Naive thymus-derived CD4-positive, alpha-beta T cell (primary cell): ENCODE measurements at regions not wholly inside any gene's neighbourhood (a gene's known extent, or its start where the extent isn't known, plus 50 kb on each side); places are given as distances from the start of the nearest gene placed in this dataset.

ENCODE experiments used
- ATAC-seq: fragments of 150-1000 bp; cut with Tn5 transposase; 2 replicates; pipeline ENCODE4 v1.10.0; 2021; ENCODE audit warnings: mild to moderate bottlenecking, moderate library complexity
- CTCF ChIA-PET: fragments of 350-600 bp; sonication (Branson Sonifier 250); formaldehyde crosslinking; loops from one replicate; lab custom pipeline; 2021; ENCODE audit warnings: antibody characterized with exemption; lab: Charles Lee
- POLR2A ChIA-PET: fragments of 350-600 bp; sonication (Branson Sonifier 250); formaldehyde crosslinking; loops from one replicate; lab custom pipeline; 2021; ENCODE audit warnings: antibody characterized with exemption, inconsistent platforms; lab: Charles Lee
- DNase-seq, 9 donors: peaks; one replicate each; pipeline versions ENCODE4 v3.0.0 to v3.0.0-alpha.2; 2020 to 2022; ENCODE audit warnings: mixed read lengths in 1 of 9
- H3K27ac ChIP-seq: one replicate; pipeline ENCODE4 v1.7.0; 2013; ENCODE audit warnings: mild to moderate bottlenecking, low read depth, low read length, moderate library complexity
- H3K27me3 ChIP-seq, 2 donors: one replicate each; pipeline ENCODE4 v1.7.0; 2013; ENCODE audit warnings: low read length in 2 of 2, mild to moderate bottlenecking in 2 of 2, moderate library complexity in 2 of 2; ENCODE audit not compliant: control insufficient read depth in 2 of 2, insufficient read depth in 2 of 2
- H3K36me3 ChIP-seq, 3 experiments: 1 replicate in 2 of 3; 2 replicates in 1 of 3; pipeline ENCODE4 v1.7.0; 2013; ENCODE audit warnings: low read length in 3 of 3, mild to moderate bottlenecking in 3 of 3, moderate library complexity in 1 of 3; ENCODE audit not compliant: insufficient read depth in 3 of 3, control insufficient read depth in 2 of 3
- H3K4me1 ChIP-seq, 2 donors: one replicate each; pipeline ENCODE4 v1.7.0; 2013; ENCODE audit warnings: low read length in 2 of 2, mild to moderate bottlenecking in 2 of 2, moderate library complexity in 1 of 2; ENCODE audit not compliant: control insufficient read depth in 2 of 2, insufficient read depth in 2 of 2
- H3K4me3 ChIP-seq: 2 replicates; pipeline ENCODE4 v1.7.0; 2013; ENCODE audit warnings: mild to moderate bottlenecking, low read length
- H3K9me3 ChIP-seq, 3 experiments: 1 replicate in 2 of 3; 2 replicates in 1 of 3; pipeline ENCODE4 v1.7.0; 2013; ENCODE audit warnings: low read length in 3 of 3; ENCODE audit not compliant: control insufficient read depth in 2 of 3
- H3K27ac Mint-ChIP-seq, 9 donors: one replicate each; pipeline ENCODE4 v1.8.0; 2020 to 2022; ENCODE audit warnings: mixed read lengths in 9 of 9, mild to moderate bottlenecking in 8 of 9, moderate library complexity in 5 of 9, inconsistent platforms in 2 of 9
- H3K27me3 Mint-ChIP-seq, 5 donors: one replicate each; pipeline ENCODE4 v1.8.0; 2021 to 2022; ENCODE audit warnings: mixed read lengths in 5 of 5, mild to moderate bottlenecking in 1 of 5
- H3K36me3 Mint-ChIP-seq, 5 donors: one replicate each; pipeline ENCODE4 v1.8.0; 2020 to 2022; ENCODE audit warnings: mixed read lengths in 5 of 5, mild to moderate bottlenecking in 3 of 5, inconsistent platforms in 1 of 5
- H3K4me1 Mint-ChIP-seq, 7 donors: one replicate each; pipeline ENCODE4 v1.8.0; 2020 to 2022; ENCODE audit warnings: mixed read lengths in 7 of 7, mild to moderate bottlenecking in 3 of 7, inconsistent platforms in 1 of 7
- H3K4me3 Mint-ChIP-seq, 10 donors: one replicate each; pipeline ENCODE4 v1.8.0; 2020 to 2022; ENCODE audit warnings: mild to moderate bottlenecking in 10 of 10, mixed read lengths in 10 of 10, moderate library complexity in 6 of 10, inconsistent platforms in 2 of 10
- H3K9me3 Mint-ChIP-seq, 11 donors: one replicate each; pipeline ENCODE4 v1.8.0; 2020 to 2022; ENCODE audit warnings: mixed read lengths in 11 of 11, mild to moderate bottlenecking in 4 of 11, inconsistent platforms in 1 of 11, moderate library complexity in 1 of 11
- intact Hi-C, 2 donors: fragments of 100-400 bp; cut with micrococcal nuclease; formaldehyde crosslinking; loops; one replicate each; pipeline ENCODE4 v1.15.1; 2023

DNA sequence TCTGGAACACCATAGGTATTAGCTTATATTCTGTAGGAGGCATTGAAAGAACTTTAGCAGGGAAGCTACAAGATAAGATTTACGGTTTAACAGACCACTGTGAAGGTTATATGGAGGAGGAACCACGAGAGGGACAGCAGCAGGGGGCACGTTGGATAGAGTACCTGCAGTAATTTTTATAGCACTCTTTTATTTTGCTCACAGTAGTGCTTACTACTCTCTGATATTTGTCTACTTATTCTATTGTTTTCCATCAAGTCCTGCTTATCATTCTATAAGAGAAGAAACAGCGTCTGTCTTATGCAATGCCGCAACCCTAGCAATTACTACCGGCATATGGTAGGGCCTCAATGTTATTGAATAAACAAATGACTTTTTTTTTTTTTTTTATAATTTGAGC is 122.5 kb downstream of the PCDH7 start:
- ChIA-PET CTCF (no interaction called here), POLR2A (no interaction called here)
- Mint-ChIP-seq H3K27ac (no peak overlapping the region), H3K36me3 (no peaks in the 10 kb centered on the region), H3K9me3 (peaks cover 0 to 6% (median 0%) of the 10 kb centered on the region in 11 donors), H3K27me3 (no peaks in the 10 kb centered on the region), H3K4me3 (no peak overlapping the region), H3K4me1 (no peaks in the 10 kb centered on the region)
- H3K4me1 ChIP-seq: no peaks in the 10 kb centered on the region
- no peak for ATAC-seq
- intact Hi-C loops: no loop called here
- H3K9me3 ChIP-seq: no peaks in the 10 kb centered on the region
- DNase-seq: no peak
- H3K27ac ChIP-seq: no peak overlapping the region
- H3K4me3 ChIP-seq: no peak overlapping the region
- no peaks in the 10 kb centered on the region for H3K27me3 ChIP-seq
- no peaks in the 10 kb centered on the region for H3K36me3 ChIP-seq

DNA sequence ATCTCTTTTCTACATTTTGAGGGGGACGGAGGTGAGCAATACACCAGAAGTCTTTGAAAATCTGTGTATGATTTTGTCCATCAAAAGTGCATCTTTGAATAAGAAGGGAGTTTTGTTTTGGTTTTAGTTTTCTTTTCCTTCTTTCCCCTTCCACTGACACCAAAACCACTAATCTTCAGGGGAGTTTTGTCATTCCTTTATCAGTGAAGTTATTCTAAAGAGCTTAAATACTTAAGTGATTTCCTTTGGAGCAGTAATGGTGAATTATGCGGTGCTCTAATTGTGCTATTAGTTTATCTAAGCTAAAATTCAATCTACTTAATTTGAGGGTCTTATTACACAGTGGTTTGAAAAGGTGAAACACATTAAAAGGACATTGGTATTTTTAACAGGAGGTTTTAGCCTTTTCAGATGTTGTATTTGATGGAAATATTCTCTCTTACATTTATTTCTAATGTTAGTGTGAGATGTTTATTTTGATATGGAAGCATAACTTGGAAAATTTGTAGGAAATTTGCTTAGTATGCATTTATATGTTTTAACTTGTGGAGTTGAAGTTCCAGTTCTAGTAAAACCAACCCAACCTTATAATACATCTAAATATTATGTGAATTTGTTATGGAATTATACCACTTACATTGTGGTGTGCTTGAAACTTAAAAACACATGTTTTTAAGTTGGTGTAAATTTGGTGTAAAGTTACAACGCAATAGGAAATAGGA is 124.9 kb downstream of the PCDH7 start:
- DNase-seq (no peak), ATAC-seq (no peak)
- POLR2A ChIA-PET: no interaction called here
- intact Hi-C loops: no loop called here
- H3K4me1 Mint-ChIP-seq: no peaks in the 10 kb centered on the region
- no peaks in the 10 kb centered on the region for H3K27me3 Mint-ChIP-seq
- no peaks in the 10 kb centered on the region for H3K36me3 Mint-ChIP-seq
- Histone ChIP-seq H3K27ac (no peak overlapping the region), H3K36me3 (no peaks in the 10 kb centered on the region), H3K9me3 (no peaks in the 10 kb centered on the region), H3K27me3 (no peaks in the 10 kb centered on the region), H3K4me1 (no peaks in the 10 kb centered on the region), H3K4me3 (no peak overlapping the region)
- H3K9me3 Mint-ChIP-seq: peaks cover 0 to 10% (median 2%) of the 10 kb centered on the region in 11 donors
- no peak overlapping the region for H3K4me3 Mint-ChIP-seq
- CTCF ChIA-PET: no interaction called here
- no peak overlapping the region for H3K27ac Mint-ChIP-seq

GRCh38 chr4:30847167-30847566 is 127.0 kb downstream of the PCDH7 start:
- H3K27ac Mint-ChIP-seq: no peak overlapping the region

GRCh38 chr4:30847958-30848357 is 127.8 kb downstream of the PCDH7 start:
- CTCF ChIA-PET: no interaction called here
- intact Hi-C loops: no loop called here

More at GRCh38 chr4:30847167-30847566, 127.0 kb downstream of the PCDH7 start:
- Mint-ChIP-seq H3K27me3 (no peaks in the 10 kb centered on the region), H3K4me1 (no peaks in the 10 kb centered on the region), H3K4me3 (no peak overlapping the region), H3K36me3 (no peaks in the 10 kb centered on the region), H3K9me3 (peaks cover 0 to 18% (median 3%) of the 10 kb centered on the region in 11 donors)
- H3K36me3 ChIP-seq: no peaks in the 10 kb centered on the region
- ATAC-seq (no peak), DNase-seq (no peak)
- ChIA-PET POLR2A (no interaction called here), CTCF (no interaction called here)
- H3K27ac ChIP-seq: no peak overlapping the region
- H3K9me3 ChIP-seq: no peaks in the 10 kb centered on the region
- intact Hi-C loops: no loop called here
- no peaks in the 10 kb centered on the region for H3K27me3 ChIP-seq
- no peaks in the 10 kb centered on the region for H3K4me1 ChIP-seq
- no peak overlapping the region for H3K4me3 ChIP-seq

GRCh38 chr4:30854531-30854930 is 134.4 kb downstream of the PCDH7 start:
- no peaks in the 10 kb centered on the region for H3K36me3 ChIP-seq
- H3K9me3 ChIP-seq: no peaks in the 10 kb centered on the region
- H3K27ac ChIP-seq: no peak overlapping the region
- no peaks in the 10 kb centered on the region for H3K27me3 ChIP-seq
- Mint-ChIP-seq H3K9me3 (peaks cover 0 to 17% (median 3%) of the 10 kb centered on the region in 11 donors), H3K27me3 (no peaks in the 10 kb centered on the region), H3K4me1 (no peaks in the 10 kb centered on the region), H3K36me3 (no peaks in the 10 kb centered on the region), H3K27ac (no peak overlapping the region), H3K4me3 (no peak overlapping the region)
- no peaks in the 10 kb centered on the region for H3K4me1 ChIP-seq
- CTCF ChIA-PET: no interaction called here
- DNase-seq (no peak), ATAC-seq (no peak)
- POLR2A ChIA-PET: no interaction called here
- intact Hi-C loops: no loop called here
- no peak overlapping the region for H3K4me3 ChIP-seq

More at GRCh38 chr4:30847958-30848357, 127.8 kb downstream of the PCDH7 start:
- DNase-seq (no peak), ATAC-seq (no peak)
- Histone ChIP-seq H3K9me3 (no peaks in the 10 kb centered on the region), H3K36me3 (no peaks in the 10 kb centered on the region), H3K4me3 (no peak overlapping the region), H3K4me1 (no peaks in the 10 kb centered on the region), H3K27me3 (no peaks in the 10 kb centered on the region), H3K27ac (no peak overlapping the region)
- Mint-ChIP-seq H3K27me3 (no peaks in the 10 kb centered on the region), H3K4me3 (no peak overlapping the region), H3K27ac (no peak overlapping the region), H3K36me3 (no peaks in the 10 kb centered on the region), H3K4me1 (no peaks in the 10 kb centered on the region), H3K9me3 (peaks cover 0 to 18% (median 1%) of the 10 kb centered on the region in 11 donors)
- POLR2A ChIA-PET: no interaction called here

GRCh38 chr4:30855232-30855631 is 135.1 kb downstream of the PCDH7 start:
- no peaks in the 10 kb centered on the region for H3K36me3 ChIP-seq
- H3K27ac ChIP-seq: no peak overlapping the region
- Mint-ChIP-seq H3K27ac (no peak overlapping the region), H3K4me1 (no peaks in the 10 kb centered on the region), H3K9me3 (peaks cover 0 to 10% (median 2%) of the 10 kb centered on the region in 11 donors), H3K36me3 (no peaks in the 10 kb centered on the region), H3K27me3 (no peaks in the 10 kb centered on the region), H3K4me3 (no peak overlapping the region)
- H3K27me3 ChIP-seq: no peaks in the 10 kb centered on the region
- CTCF ChIA-PET: no interaction called here
- no peak for DNase-seq
- intact Hi-C loops: no loop called here
- H3K4me1 ChIP-seq: no peaks in the 10 kb centered on the region
- ATAC-seq: no peak
- POLR2A ChIA-PET: no interaction called here
- H3K4me3 ChIP-seq: no peak overlapping the region
- H3K9me3 ChIP-seq: no peaks in the 10 kb centered on the region
